Astrocyte of the cerebellum (primary cell): ENCODE measurements at regions not wholly inside any gene's neighbourhood (a gene's known extent, or its start where the extent isn't known, plus 50 kb on each side); places are given as distances from the start of the nearest gene placed in this dataset.
"Not testable (repeated sequence)": the region's sequence is repeated elsewhere in the genome, so short reads cannot be mapped to it uniquely, and the experiment has no call there.

ENCODE experiments used
- DNase-seq: peaks from one replicate; pipeline ENCODE4 v3.0.0-alpha.2; 2011; ENCODE audit warnings: low read depth
- H3K4me3 ChIP-seq: 2 replicates; pipeline ENCODE4 v1.5.1; 2011; ENCODE audit warnings: mild to moderate bottlenecking, low read depth, low read length, moderate library complexity
- in situ Hi-C: cut with HindIII; loops from 2 replicates; pipeline ENCODE4 v1.10.0; 2017; ENCODE audit warnings: low sequenced_read_pairs
- TF ChIP-seq, protein P1 (sequence below): IDR thresholded peaks from 2 replicates; pipeline ENCODE4 v1.5.1; 2012; ENCODE audit warnings: low read length, low read depth, moderate library complexity, mild to moderate bottlenecking; ENCODE audit errors: missing control alignments

DNA sequence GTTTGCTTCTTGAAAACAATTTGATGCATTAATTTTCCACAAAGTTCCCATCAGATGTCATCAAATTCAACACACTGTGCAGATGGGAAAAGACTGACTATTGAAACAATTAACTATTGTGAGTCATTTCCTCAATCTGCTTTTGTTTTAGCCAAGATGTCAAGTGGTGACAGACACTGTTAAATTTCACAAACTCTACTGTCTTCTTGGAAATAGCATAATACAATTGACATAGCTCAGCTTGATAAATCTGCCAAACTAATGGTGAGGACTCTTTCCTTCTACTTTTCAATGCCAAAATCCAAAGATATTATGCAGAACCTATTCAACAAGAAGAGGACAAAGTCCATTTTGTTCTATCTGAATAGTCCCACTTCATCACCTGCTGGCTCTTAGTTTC is 242.3 kb downstream of the CAAP1 start:
- TF ChIP-seq, protein P1, sequence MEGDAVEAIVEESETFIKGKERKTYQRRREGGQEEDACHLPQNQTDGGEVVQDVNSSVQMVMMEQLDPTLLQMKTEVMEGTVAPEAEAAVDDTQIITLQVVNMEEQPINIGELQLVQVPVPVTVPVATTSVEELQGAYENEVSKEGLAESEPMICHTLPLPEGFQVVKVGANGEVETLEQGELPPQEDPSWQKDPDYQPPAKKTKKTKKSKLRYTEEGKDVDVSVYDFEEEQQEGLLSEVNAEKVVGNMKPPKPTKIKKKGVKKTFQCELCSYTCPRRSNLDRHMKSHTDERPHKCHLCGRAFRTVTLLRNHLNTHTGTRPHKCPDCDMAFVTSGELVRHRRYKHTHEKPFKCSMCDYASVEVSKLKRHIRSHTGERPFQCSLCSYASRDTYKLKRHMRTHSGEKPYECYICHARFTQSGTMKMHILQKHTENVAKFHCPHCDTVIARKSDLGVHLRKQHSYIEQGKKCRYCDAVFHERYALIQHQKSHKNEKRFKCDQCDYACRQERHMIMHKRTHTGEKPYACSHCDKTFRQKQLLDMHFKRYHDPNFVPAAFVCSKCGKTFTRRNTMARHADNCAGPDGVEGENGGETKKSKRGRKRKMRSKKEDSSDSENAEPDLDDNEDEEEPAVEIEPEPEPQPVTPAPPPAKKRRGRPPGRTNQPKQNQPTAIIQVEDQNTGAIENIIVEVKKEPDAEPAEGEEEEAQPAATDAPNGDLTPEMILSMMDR = no peak
- no peak for DNase-seq
- H3K4me3 ChIP-seq = no peak overlapping the region
- in situ Hi-C loops = no loop called here

GRCh38 chr9:26643826-26644225 is 248.8 kb downstream of the CAAP1 start:
- TF ChIP-seq, protein P1 = no peak
- in situ Hi-C loops = no loop called here
- DNase-seq = no peak
- H3K4me3 ChIP-seq = no peak overlapping the region

- no peak overlapping the region for H3K4me3 ChIP-seq
- TF ChIP-seq, protein P1 = no peak
- no peak for DNase-seq
- in situ Hi-C loops = no loop called here
Observed at GRCh38 chr9:26639761-26640160, 252.8 kb downstream of the CAAP1 start.

GRCh38 chr9:26637101-26637500 is 255.5 kb downstream of the CAAP1 start:
- in situ Hi-C loops = no loop called here
- TF ChIP-seq, protein P1 = no peak

DNA sequence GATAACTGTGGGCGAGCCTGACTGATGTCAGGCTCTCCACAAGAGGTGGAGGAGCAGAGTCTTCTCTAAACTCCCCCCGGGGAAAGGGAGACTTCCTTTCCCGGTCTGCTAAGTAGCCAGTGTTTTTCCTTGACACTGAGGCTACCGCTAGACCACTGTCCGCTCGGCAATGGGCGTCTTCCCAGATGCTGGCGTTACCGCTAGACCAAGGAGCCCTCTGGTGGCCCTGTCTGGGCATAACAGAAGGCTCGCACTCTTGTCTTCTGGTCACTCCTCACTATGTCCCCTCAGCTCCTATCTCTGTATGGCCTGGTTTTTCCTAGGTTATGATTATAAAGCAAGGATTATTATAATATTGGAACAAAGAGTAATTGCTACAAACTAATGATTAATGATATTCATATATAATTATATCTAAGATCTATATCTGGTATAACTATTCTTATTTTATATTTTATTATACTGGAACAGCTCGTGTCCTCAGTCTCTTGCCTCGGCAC is 278.7 kb downstream of the CAAP1 start:
- H3K4me3 ChIP-seq, DNase-seq, in situ Hi-C loops: not testable (repeated sequence)

More at GRCh38 chr9:26637101-26637500, 255.5 kb downstream of the CAAP1 start:
- DNase-seq = no peak
- H3K4me3 ChIP-seq = no peak overlapping the region

DNA sequence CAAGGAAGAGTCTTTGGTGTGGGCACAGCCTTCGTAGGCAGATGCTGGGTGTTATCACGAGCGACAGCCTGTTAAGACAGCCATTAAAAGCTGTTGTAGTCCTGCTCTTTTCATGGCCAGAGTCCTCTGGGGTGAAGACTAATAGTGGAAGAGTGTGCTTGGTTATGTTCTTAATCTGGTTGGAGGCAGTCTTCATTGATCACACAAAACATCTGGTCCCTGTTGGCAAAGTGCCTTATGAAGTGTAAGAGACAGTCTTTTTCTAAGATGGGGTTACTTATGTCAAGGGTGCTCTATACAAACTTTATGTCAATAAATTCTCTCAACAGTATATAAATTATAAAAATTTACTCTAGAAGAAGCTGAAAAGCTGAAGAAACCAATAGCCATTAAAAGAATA is 280.4 kb downstream of the CAAP1 start:
- H3K4me3 ChIP-seq = no peak overlapping the region
- DNase-seq = no peak
- in situ Hi-C loops = no loop called here
- TF ChIP-seq, protein P1 = no peak

GRCh38 chr9:26606756-26607155 is 285.8 kb downstream of the CAAP1 start:
- H3K4me3 ChIP-seq = no peak overlapping the region
- TF ChIP-seq, protein P1 = no peak
- in situ Hi-C loops = no loop called here
- no peak for DNase-seq
